Right renal cortex interstitium (tissue), 3 donors: ENCODE measurements at regions not wholly inside any gene's neighbourhood (a gene's known extent, or its start where the extent isn't known, plus 50 kb on each side); places are given as distances from the start of the nearest gene placed in this dataset.

ENCODE experiments used
- DNase-seq, 3 donors: peaks; one replicate each; pipeline ENCODE4 v3.0.0-alpha.2; 2013; ENCODE audit warnings: low read depth in 3 of 3, low spot score in 2 of 3

DNA sequence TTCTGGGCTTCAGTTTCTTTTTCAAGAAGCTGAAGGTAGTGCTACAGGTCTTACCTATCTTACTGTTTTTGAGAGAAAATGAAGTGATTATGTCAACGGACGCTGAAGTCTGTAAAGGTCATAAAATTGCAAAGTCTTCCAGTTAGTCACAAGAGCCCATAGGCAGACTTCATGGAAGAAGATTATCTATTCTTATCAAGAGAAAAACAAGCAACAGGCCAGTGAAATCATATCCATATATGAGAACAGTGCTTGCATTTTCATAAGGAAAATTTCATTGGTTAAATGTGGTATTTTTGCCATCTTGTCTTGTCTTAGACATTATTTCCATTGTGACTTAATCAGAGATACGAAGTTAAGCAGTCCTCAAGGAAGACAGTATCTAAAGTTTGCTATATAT lies 412.7 kb upstream of the SEL1L start:
- no peak for DNase-seq

DNA sequence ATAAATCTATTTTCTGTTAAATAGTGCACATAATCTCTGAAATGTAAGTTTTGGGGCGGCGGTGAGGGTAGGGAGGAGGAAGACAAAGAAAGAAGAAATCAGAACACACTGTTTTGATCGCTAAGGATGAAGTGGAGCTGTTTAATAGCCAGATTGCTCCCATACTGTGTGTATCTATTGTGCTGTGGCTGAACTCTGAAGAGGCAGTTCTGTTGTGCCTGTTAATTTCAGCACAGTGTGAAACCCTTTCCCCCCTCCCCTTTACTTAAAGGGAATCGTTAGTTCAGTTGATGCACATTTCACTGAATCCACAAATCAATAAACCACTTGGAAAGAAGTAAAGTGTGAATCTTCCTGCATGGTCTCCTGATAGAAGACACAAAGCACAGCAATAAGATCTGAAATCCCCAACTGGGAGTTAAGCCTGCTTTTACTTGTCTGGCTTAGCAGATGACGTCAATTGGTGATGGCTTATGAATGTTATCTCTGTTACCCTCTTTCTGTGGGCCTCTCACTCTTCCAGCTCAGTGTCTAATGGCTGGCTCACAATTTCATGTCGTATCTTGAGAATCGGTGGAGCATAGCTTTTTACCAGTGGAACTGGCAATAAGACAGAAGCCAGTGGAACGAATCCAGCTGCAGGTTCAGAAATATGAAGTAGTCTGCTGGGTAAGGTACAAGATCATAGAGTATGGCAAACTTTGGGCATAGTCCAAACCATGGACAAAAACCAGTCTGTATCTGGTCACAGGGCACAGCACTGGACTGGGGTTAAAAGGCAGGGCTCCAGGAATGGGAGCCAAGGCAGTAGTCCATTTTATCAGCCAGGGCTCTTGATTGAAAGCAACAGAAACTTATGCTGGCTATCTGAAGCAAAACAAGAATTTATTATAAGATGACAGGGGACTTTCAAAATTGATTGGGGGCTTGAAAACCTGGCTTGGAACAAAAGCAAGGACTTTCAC lies 413.5 kb upstream of the SEL1L start:
- no peak for DNase-seq

DNA sequence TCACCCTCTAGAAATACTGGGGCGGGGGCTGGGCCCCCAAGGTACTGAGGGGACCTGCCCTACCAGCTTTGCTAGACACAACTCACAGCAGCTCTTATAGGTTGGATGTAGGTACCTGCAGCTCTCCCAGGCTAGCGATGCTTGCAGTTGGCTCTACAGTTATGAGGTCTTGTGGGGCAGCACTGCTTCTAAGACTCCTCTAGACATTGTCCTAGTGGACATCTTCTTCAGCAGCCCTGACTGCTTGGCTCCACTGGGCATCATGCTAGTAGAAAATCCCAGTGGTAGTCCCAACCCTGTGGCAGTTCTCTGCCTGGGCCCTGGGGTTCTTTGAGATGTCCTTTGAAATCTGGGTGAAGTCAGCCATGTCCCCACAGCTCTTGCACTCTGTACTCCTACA lies 419.3 kb upstream of the SEL1L start:
- no peak for DNase-seq

DNA sequence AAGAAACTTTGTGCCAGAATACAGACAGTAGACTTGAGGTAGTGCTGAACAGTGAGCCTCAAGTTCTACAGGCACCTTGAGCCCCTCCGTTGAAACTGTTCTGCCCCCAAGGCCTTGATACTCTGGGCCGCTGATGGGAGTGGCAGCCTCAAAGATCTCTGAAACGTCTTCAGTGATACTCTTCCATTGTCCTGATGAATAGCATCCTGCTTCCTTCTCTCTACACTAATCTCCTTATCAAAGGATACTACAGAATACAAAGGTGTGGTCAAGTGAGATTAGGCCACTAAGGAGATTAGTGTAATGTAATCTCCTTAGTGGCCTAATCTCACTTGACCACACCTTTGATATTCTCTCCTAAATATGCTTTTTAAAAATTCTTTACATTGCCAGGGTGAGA lies 419.8 kb upstream of the SEL1L start:
- no peak for DNase-seq

DNA sequence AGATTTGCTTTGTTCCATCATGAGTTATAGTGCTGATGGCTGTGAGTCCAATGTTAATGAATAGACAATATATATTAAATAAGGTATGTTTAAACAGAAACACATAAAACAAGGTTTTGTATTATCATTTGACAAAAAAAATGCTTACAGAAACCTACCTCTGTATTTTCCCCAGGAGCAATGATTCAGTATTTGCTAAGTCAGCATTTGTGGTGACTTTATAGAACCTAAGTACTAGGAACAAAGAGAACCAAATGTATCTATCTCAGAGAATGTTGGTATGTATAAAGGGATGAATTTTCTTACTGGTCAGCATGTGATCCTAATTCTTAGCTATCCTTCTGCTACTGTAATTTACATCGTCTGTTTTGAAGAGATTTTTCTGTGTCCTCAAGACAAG lies 421.5 kb upstream of the SEL1L start:
- DNase-seq = no peak

GRCh38 chr14:81960781-81961180 lies 427.1 kb upstream of the SEL1L start:
- DNase-seq = no peak

- no peak for DNase-seq
These were observed 430.2 kb upstream of the SEL1L start for GRCh38 chr14:81963846-81964245.

DNA sequence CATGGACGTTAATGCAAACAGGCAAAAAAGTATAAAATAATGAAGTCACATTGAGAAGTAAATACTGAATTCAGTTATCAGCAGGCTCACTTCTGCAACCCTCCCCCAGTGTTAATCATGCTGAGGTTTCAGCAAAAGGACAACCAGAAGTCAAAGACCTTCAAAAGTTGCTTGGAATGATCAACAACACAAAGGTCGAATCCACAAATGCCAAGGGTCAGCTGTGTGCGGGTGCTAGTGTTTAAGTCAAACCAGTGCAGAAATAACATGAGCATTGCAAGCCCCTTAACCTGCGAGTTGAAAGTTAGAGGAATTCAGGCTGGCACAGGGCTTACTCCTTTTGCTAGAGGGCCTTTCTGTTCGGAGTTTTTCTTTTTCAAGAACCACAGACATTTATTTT lies 436.7 kb upstream of the SEL1L start:
- no peak for DNase-seq

GRCh38 chr14:81971911-81972310 lies 438.3 kb upstream of the SEL1L start:
- DNase-seq = no peak

DNA sequence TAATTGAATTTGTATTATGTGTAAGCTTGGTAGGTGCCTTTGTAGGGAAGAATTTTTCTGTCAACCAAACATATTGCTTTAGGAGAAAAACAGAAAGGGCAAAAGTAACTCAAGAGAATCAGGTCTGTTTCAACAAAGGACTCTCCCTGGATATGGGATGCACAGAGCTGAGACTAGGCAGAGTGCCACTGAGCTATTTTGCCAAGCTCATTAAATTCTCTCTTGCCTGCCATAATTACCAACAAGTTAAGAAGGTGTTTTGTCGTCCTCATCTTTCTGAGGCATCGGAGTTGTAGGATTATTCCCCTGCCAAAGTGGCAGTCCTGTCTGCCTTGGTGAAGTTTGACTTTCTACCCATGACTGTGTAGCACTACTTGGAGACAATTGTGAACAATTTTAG lies 438.9 kb upstream of the SEL1L start:
- no peak for DNase-seq

- DNase-seq = no peak
These were observed 440.9 kb upstream of the SEL1L start for GRCh38 chr14:81974543-81974942.

- DNase-seq = no peak
These were observed 447.1 kb upstream of the SEL1L start for GRCh38 chr14:81980601-81981306.

DNA sequence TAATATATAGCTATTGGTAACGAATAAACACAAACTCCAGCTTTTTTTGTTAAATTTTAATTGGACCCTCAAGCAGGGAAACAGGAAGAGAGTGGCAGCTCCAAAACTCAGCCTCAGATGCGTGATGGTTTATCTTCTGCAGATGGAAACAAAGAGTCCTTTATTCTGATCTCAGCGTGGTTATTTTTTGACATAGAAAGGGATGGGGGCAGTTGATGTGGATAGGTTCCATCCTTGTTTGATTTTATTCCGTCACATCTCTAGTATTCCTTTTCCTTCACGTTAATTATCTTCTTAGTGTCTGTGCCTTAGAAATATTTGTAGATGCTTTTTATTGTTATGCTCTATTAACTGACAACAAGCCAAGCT lies 447.6 kb upstream of the SEL1L start:
- DNase-seq = no peak

- DNase-seq = no peak
These were observed 448.4 kb upstream of the SEL1L start for GRCh38 chr14:81982046-81982445.

GRCh38 chr14:81986005-81986404 lies 452.4 kb upstream of the SEL1L start:
- no peak for DNase-seq

- no peak for DNase-seq
These were observed 455.6 kb upstream of the SEL1L start for GRCh38 chr14:81989211-81989610.

DNA sequence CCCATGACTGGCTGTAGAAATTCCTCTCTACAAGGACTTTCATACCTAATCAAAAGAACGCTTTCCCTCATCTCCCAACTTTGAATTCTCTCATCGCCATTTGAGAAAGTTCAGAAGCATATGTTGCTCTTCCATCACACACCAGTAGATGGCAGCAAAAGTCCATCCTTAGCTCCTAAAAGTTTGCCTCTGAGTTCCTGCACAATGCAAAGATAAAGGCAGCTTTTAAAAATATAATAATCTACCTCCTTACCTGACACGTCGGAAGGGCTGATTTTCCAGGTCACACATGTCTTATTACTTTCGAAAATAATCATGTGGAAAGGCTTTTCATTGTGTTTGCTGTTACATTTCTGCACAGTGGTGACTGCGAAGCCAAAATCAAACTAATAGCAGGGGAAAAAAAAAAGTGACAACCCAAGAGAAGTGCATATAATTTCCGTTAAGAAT lies 456.7 kb upstream of the SEL1L start:
- DNase-seq = peak; percentile 45 to 54 (median 48)

DNA sequence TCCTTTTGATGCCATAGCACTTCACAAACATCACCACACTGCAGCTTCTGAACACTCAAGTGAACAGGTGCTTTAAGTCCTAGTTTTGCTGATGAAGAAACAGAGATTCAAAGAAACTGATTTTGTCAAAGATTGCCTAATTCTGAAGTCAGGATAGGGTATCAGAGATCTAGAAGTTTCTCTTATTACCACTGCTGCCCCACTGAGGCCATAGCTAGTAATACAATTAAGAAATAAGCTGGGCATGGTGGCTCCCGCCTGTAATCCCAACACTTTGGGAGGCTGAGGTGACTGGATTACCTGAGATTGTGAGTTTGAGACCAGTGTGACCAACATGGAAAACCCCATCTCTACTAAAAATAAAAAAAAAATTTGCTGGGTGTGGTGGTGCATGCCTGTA lies 458.3 kb upstream of the SEL1L start:
- DNase-seq = no peak

DNA sequence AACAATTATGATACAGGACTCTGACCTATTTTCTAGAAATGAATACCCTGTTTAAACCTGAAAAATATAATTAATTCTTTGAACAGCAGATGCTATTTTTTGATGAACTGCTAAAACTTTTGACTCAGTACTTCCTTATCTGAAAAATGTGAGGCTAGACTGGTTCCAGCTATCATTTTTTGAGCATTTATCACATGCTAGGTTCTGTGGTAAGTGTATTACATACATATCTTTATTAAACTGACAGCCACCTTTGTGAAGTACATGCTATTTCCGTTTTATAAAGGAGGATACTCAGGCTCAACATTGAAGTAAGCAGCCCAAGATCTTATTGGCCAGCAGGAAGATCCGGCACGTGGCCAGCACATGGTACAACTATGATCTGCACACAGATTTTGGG lies 459.8 kb upstream of the SEL1L start:
- no peak for DNase-seq

GRCh38 chr14:82003426-82003825 lies 469.8 kb upstream of the SEL1L start:
- DNase-seq = no peak

GRCh38 chr14:82009076-82009475 lies 475.4 kb upstream of the SEL1L start:
- DNase-seq = no peak

DNA sequence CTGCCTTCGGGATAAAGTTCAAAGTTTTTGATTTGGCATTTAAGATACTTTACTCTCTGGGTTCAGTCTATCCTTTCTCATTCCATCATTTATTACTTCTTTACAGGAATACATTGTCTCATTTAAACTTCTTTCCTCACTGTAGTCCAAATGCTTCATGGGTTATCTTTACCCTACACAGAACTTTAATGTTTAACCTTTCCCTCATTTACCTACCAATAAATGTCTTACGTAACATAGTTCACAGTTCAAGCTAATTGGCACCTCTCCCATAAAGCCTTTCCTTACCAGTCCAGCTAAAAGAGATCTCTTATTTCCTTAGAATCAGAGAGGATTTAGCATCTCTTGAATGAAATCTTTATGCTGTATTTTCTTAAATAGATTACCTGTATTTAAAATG lies 476.3 kb upstream of the SEL1L start:
- DNase-seq = no peak
